Parathyroid adenoma (tissue), 2 donors: ENCODE measurements at regions not wholly inside any gene's neighbourhood (a gene's known extent, or its start where the extent isn't known, plus 50 kb on each side); places are given as distances from the start of the nearest gene placed in this dataset.

Experiments
- H2AFZ ChIP-seq: fragments of 300-600 bp; sonication (generic); one replicate; pipeline ENCODE4 v1.7.0; 2017; ENCODE audit warnings: antibody characterized with exemption, mild to moderate bottlenecking
- H3K27ac ChIP-seq: fragments of 300-600 bp; sonication (generic); one replicate; pipeline ENCODE4 v1.7.0; 2017
- H3K27me3 ChIP-seq: fragments of 300-600 bp; sonication (generic); one replicate; pipeline ENCODE4 v1.7.0; 2017; ENCODE audit warnings: low read length; ENCODE audit not compliant: control insufficient read depth, insufficient read depth
- H3K36me3 ChIP-seq: fragments of 300-600 bp; sonication (generic); one replicate; pipeline ENCODE4 v1.7.0; 2017; ENCODE audit warnings: low read length; ENCODE audit not compliant: control insufficient read depth, insufficient read depth
- H3K4me1 ChIP-seq: fragments of 300-600 bp; sonication (generic); one replicate; pipeline ENCODE4 v1.7.0; 2017; ENCODE audit warnings: control low read depth
- H3K4me2 ChIP-seq: fragments of 300-600 bp; sonication (generic); one replicate; pipeline ENCODE4 v1.7.0; 2017; ENCODE audit warnings: low read length
- H3K4me3 ChIP-seq: fragments of 300-600 bp; sonication (generic); one replicate; pipeline ENCODE4 v1.7.0; 2017; ENCODE audit warnings: low read depth, low read length
- H3K79me2 ChIP-seq: fragments of 300-600 bp; sonication (generic); one replicate; pipeline ENCODE4 v1.7.0; 2017; ENCODE audit warnings: control low read depth
- H3K9ac ChIP-seq: fragments of 300-600 bp; sonication (generic); one replicate; pipeline ENCODE4 v1.7.0; 2017; ENCODE audit warnings: mild to moderate bottlenecking
- H3K9me3 ChIP-seq: fragments of 300-600 bp; sonication (generic); one replicate; pipeline ENCODE4 v1.7.0; 2017; ENCODE audit warnings: low read length; ENCODE audit not compliant: control insufficient read depth
- TF ChIP-seq, protein P1 (sequence below): fragments of 300-600 bp; sonication (generic); IDR thresholded peaks from one replicate; pipeline ENCODE4 v1.7.0; 2017; ENCODE audit warnings: antibody characterized with exemption, mild to moderate bottlenecking
- donor health status: primary hyperparathyroidism.

DNA sequence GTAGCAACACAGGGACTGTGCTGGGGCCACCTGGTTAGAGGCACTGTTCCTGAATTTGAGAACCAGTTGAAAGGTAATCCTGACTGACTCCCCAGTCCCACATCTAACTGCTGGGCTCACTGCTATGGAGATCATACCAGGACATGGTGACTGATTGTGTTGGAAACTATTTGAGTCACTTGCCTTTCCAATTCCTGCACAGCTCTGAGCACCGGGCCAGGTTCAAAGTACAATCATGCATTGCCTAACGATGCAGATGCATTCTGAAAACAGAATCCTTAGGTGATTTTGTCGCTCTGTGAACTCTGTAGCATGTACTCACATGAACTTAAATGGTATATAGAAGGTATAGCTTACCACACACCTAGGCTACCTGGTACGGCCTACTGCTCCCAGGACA is 215.3 kb downstream of the BMP7 start:
- Histone ChIP-seq H3K27ac (no peak overlapping the region), H3K27me3 (no peaks in the 10 kb centered on the region)

DNA sequence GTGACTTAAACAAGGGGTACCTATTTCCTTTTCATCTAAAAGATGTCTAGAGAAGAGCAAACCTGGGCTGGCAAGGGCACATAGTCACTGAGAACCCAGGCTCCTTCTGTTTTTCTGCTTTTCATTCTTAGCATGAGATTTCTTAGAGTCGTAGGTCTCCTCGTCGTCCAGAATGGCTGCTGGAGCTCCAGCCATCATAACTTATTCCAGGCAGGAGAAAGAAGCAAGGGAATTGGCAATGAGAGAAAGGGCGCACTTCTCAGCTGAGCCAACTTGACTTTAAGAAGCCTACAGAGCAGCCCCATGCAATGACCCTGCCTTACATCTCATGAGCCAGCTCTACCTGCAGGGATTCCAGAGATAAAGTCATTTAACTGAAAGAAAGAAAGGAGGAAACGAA is 213.4 kb downstream of the BMP7 start:
- Histone ChIP-seq H3K4me2 (no peak overlapping the region), H3K9me3 (no peaks in the 10 kb centered on the region), H3K79me2 (no peaks in the 10 kb centered on the region), H3K27ac (no peak overlapping the region), H3K36me3 (no peaks in the 10 kb centered on the region), H3K27me3 (no peaks in the 10 kb centered on the region), H3K9ac (no peak overlapping the region), H3K4me3 (no peak overlapping the region), H2AFZ (no peak overlapping the region), H3K4me1 (no peaks in the 10 kb centered on the region)
- TF ChIP-seq, protein P1, sequence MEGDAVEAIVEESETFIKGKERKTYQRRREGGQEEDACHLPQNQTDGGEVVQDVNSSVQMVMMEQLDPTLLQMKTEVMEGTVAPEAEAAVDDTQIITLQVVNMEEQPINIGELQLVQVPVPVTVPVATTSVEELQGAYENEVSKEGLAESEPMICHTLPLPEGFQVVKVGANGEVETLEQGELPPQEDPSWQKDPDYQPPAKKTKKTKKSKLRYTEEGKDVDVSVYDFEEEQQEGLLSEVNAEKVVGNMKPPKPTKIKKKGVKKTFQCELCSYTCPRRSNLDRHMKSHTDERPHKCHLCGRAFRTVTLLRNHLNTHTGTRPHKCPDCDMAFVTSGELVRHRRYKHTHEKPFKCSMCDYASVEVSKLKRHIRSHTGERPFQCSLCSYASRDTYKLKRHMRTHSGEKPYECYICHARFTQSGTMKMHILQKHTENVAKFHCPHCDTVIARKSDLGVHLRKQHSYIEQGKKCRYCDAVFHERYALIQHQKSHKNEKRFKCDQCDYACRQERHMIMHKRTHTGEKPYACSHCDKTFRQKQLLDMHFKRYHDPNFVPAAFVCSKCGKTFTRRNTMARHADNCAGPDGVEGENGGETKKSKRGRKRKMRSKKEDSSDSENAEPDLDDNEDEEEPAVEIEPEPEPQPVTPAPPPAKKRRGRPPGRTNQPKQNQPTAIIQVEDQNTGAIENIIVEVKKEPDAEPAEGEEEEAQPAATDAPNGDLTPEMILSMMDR: no peak

More for the DNA sequence above, 215.3 kb downstream of the BMP7 start:
- Histone ChIP-seq H3K79me2 (no peaks in the 10 kb centered on the region), H3K9ac (no peak overlapping the region), H3K36me3 (no peaks in the 10 kb centered on the region), H3K4me1 (no peaks in the 10 kb centered on the region), H3K4me2 (no peak overlapping the region), H3K9me3 (no peaks in the 10 kb centered on the region), H3K4me3 (no peak overlapping the region), H2AFZ (no peak overlapping the region)
- TF ChIP-seq, protein P1: no peak

DNA sequence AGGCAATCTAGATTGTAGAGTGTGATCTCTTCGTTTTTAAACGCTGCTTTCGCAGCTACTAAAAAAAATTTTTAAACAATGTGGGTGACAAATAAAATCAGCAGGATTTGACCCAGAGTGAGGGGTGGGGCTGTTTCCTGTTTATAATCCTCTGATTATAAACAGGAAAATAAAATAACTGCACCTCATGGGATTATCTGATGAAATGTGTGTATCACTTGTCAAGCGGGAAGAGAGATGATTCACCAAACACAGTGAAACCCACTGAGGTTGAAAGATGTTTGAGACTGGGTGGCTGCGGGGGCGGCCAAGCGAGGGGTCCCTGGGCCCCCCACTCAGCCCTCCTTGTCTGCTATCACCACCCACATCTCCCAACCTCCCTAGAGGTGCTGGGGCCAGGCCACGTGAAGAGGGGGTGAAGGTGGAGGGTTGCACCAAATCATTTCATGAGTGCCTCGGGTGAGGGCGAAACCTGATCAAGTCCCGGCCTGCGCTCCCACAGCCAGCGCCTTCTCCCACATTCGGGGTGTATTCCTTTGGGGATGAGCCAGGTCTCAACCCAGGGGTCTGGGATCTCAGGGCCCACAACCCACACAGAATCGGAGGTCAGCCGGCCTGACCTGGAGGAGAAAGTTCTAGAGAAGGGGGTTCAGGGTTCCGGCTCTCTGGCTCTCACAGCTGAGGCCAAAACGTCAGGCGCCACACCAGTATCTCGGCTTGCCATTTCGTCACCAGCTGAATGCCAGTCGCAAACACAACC is 212.5 kb downstream of the BMP7 start:
- H3K9me3 ChIP-seq: no peaks in the 10 kb centered on the region
- H3K79me2 ChIP-seq: no peaks in the 10 kb centered on the region
- no peak overlapping the region for H2AFZ ChIP-seq
- TF ChIP-seq, protein P1: no peak
- no peak overlapping the region for H3K27ac ChIP-seq
- no peak overlapping the region for H3K4me3 ChIP-seq
- no peaks in the 10 kb centered on the region for H3K4me1 ChIP-seq
- H3K9ac ChIP-seq: no peak overlapping the region
- no peaks in the 10 kb centered on the region for H3K36me3 ChIP-seq
- H3K4me2 ChIP-seq: no peak overlapping the region
- H3K27me3 ChIP-seq: no peaks in the 10 kb centered on the region

DNA sequence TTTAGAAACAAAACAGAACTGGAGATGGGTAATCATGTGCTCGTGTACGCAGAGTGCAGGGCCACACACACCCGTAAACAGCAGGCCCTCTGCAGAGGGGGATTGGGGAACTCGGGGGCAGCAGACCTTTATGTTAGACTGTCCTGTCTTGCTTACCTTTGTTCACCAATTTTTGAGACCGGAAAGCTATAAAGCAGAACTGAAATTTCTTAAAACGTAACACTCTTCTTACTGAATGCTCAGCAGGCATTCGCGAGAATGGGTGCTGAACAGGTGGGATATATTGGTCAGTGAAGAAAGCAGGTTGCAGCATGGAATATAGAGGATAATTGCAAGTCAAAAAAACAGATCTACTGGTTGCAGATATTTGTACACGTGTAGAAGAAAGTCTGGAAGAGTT is 211.1 kb downstream of the BMP7 start:
- Histone ChIP-seq H3K79me2 (no peaks in the 10 kb centered on the region), H3K4me1 (no peaks in the 10 kb centered on the region), H3K36me3 (no peaks in the 10 kb centered on the region), H3K9ac (no peak overlapping the region), H3K4me2 (no peak overlapping the region), H3K9me3 (no peaks in the 10 kb centered on the region), H3K4me3 (no peak overlapping the region), H2AFZ (no peak overlapping the region), H3K27me3 (no peaks in the 10 kb centered on the region), H3K27ac (no peak overlapping the region)
- TF ChIP-seq, protein P1: no peak

DNA sequence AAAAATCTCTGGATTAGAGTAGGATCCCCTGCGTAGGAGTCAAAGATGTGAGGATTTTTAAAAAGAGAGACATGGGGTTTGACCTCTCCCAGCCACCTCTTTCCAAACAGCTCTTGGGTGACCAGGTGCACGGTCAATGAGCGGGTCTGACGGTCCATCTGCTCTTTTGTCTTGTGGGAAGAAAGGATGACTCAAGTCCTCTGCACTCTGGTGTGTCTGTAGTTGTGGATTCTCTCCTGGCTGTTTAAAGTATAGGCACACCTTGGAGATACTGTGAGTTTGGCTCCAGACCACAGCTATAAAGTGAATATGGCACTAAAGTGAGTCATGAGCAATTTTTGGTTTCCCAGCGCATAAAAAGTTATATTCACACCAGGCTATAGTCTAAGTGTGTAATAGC is 209.8 kb downstream of the BMP7 start:
- TF ChIP-seq, protein P1: no peak
- Histone ChIP-seq H3K27me3 (no peaks in the 10 kb centered on the region), H3K4me1 (no peaks in the 10 kb centered on the region), H3K36me3 (no peaks in the 10 kb centered on the region), H2AFZ (no peak overlapping the region), H3K9ac (no peak overlapping the region), H3K27ac (no peak overlapping the region), H3K4me3 (no peak overlapping the region), H3K79me2 (no peaks in the 10 kb centered on the region), H3K9me3 (no peaks in the 10 kb centered on the region), H3K4me2 (no peak overlapping the region)
